HepG2 (cell line): ENCODE measurements at regions not wholly inside any gene's neighbourhood (a gene's known extent, or its start where the extent isn't known, plus 50 kb on each side); places are given as distances from the start of the nearest gene placed in this dataset.

Source experiments
- ATAC-seq: fragments of 200-7000 bp; cut with Tn5 transposase; 3 replicates; pipeline ENCODE4 v1.9.1; 2020; ENCODE audit warnings: mild to moderate bottlenecking, moderate library complexity
- BruUV-seq: library from RNA; stranded (reverse); fragments of 400-500 nt; replicated peaks from 2 replicates; lab custom pipeline; 2021; lab: Mats Ljungman, UMichigan
- CTCF ChIA-PET: fragments of 300-600 bp; formaldehyde crosslinking; extraction: SDS; loops from one replicate; lab custom pipeline; 2021; ENCODE audit warnings: low total read pairs, inconsistent platforms, low intra/inter-chr PET ratio; lab: Yijun Ruan, JAX
- POLR2A ChIA-PET: fragments of 350-600 bp; sonication (Branson Sonifier 250); formaldehyde crosslinking; loops from one replicate; lab custom pipeline; 2020; ENCODE audit warnings: antibody characterized with exemption, inconsistent platforms; lab: Yijun Ruan, JAX
- DNase-seq: peaks from one replicate; pipeline ENCODE4 v3.0.0-alpha.2; 2015; ENCODE audit warnings: low spot score
- FAIRE-seq: peaks from 3 replicates; lab custom pipeline; 2011; peaks lifted over from hg19 to GRCh38; lab: Jason Lieb, UNC
- H2AFZ ChIP-seq: one replicate; pipeline ENCODE4 v1.6.1; 2011; ENCODE audit warnings: low read length, inconsistent platforms
- H3K27ac ChIP-seq: fragments of 300-600 bp; 3 replicates; pipeline ENCODE4 v1.8.0; 2011; ENCODE audit warnings: mixed run types, mild to moderate bottlenecking, mixed read lengths, low read length, inconsistent platforms; ENCODE audit not compliant: insufficient read depth; ENCODE audit errors: extremely low read length
- H3K27me3 ChIP-seq, 2 experiments: fragments of 200-600 bp in 1 of 2; 2 replicates in 1 of 2; 3 replicates in 1 of 2; pipeline versions ENCODE4 v1.6.0 to v1.8.0; 2011; ENCODE audit warnings: low read length in 2 of 2, mild to moderate bottlenecking in 2 of 2, moderate library complexity in 2 of 2, inconsistent platforms in 1 of 2; ENCODE audit not compliant: insufficient read depth in 2 of 2, control insufficient read depth in 1 of 2
- H3K36me3 ChIP-seq, 2 experiments: fragments of 200-600 bp in 1 of 2; replicated peaks in 1 of 2; 2 replicates in 1 of 2; 3 replicates in 1 of 2; pipeline versions ENCODE4 v1.5.1 to v1.8.0; 2011; ENCODE audit warnings: low read length in 2 of 2, inconsistent platforms in 1 of 2; ENCODE audit not compliant: insufficient read depth in 2 of 2, control insufficient read depth in 1 of 2
- H3K4me1 ChIP-seq: 2 replicates; pipeline ENCODE4 v1.5.1; 2012; ENCODE audit warnings: low read length, inconsistent platforms; ENCODE audit not compliant: insufficient read depth
- H3K4me2 ChIP-seq: 2 replicates; pipeline ENCODE4 v1.6.0; 2011; ENCODE audit warnings: low read depth, low read length, inconsistent platforms
- H3K4me3 ChIP-seq, 3 experiments: fragments of 200-600 bp in 1 of 3; sonication (generic), shearing (Covaris generic) in 1 of 3; replicated peaks in 1 of 3; 2 replicates each; pipeline ENCODE4 v1.5.1; 2011 to 2016; ENCODE audit warnings: low read length in 3 of 3, inconsistent platforms in 2 of 3, low read depth in 2 of 3, mild to moderate bottlenecking in 2 of 3, control low read depth in 1 of 3, mixed read lengths in 1 of 3; ENCODE audit not compliant: insufficient read depth in 1 of 3
- H3K79me2 ChIP-seq: one replicate; pipeline ENCODE4 v1.6.1; 2011; ENCODE audit warnings: low read length, inconsistent platforms; ENCODE audit not compliant: insufficient read depth
- H3K9ac ChIP-seq: 2 replicates; pipeline ENCODE4 v1.6.0; 2011; ENCODE audit warnings: mild to moderate bottlenecking, low read depth, low read length, inconsistent platforms; ENCODE audit not compliant: insufficient read depth
- H3K9me3 ChIP-seq: 2 replicates; pipeline ENCODE4 v1.5.1; 2012; ENCODE audit warnings: mild to moderate bottlenecking, low read length
- H4K20me1 ChIP-seq: 2 replicates; pipeline ENCODE4 v1.6.0; 2011; ENCODE audit warnings: inconsistent platforms, mild to moderate bottlenecking, low read length, moderate library complexity; ENCODE audit not compliant: insufficient read depth
- ASH2L ChIP-seq: fragments of 300-600, 200-600 bp; sonication (generic); IDR thresholded peaks from 2 replicates; pipeline ENCODE4 v1.7.0; 2017; ENCODE audit warnings: low read depth, mild to moderate bottlenecking, moderate library complexity, mixed read lengths, low read length; ENCODE audit not compliant: insufficient read length
- ELF4 ChIP-seq: sonication (generic); formaldehyde crosslinking; IDR thresholded peaks from 2 replicates; pipeline ENCODE4 v1.5.0; 2020; ENCODE audit warnings: missing genetic modification reagents, mild to moderate bottlenecking, moderate library complexity, borderline replicate concordance
- ERF ChIP-seq: IDR thresholded peaks from 2 replicates; pipeline ENCODE4 v1.6.1; 2018; ENCODE audit warnings: missing biosample characterization, missing genetic modification reagents
- HMGA1 ChIP-seq: sonication (generic); formaldehyde crosslinking; conservative IDR thresholded peaks from 2 replicates; pipeline ENCODE4 v1.4.0; 2020; ENCODE audit warnings: missing genetic modification reagents
- RAD21 ChIP-seq: fragments of 450-650 bp; formaldehyde crosslinking; IDR thresholded peaks from 2 replicates; pipeline ENCODE4 v1.5.0; 2020; ENCODE audit warnings: mild to moderate bottlenecking
- SRY ChIP-seq: sonication (generic); formaldehyde crosslinking; IDR thresholded peaks from 2 replicates; pipeline ENCODE4 v1.8.0; 2022; ENCODE audit warnings: mild to moderate bottlenecking, missing genetic modification reagents
- TOE1 ChIP-seq: sonication (generic); formaldehyde crosslinking; IDR thresholded peaks from 2 replicates; pipeline ENCODE4 v1.4.0; 2020; ENCODE audit warnings: mild to moderate bottlenecking, missing genetic modification reagents
- ZNF317 ChIP-seq: sonication (generic); formaldehyde crosslinking; IDR thresholded peaks from 2 replicates; pipeline ENCODE4 v1.5.0; 2020; ENCODE audit warnings: mild to moderate bottlenecking, missing genetic modification reagents
- ZNF460 ChIP-seq: sonication (generic); formaldehyde crosslinking; IDR thresholded peaks from 2 replicates; pipeline ENCODE4 v1.5.1; 2020; ENCODE audit warnings: missing genetic modification reagents, mild to moderate bottlenecking, borderline replicate concordance
- ZNF83 ChIP-seq: sonication (generic); formaldehyde crosslinking; IDR thresholded peaks from 2 replicates; pipeline ENCODE4 v1.4.0; 2020; ENCODE audit warnings: missing genetic modification reagents, mild to moderate bottlenecking, borderline replicate concordance
- WGBS: methylation state at CpG from one replicate; pipeline ENCODE4 v1.1.6; 2017; ENCODE audit warnings: low lambda C conversion rate; 5-methylcytosine and 5-hydroxymethylcytosine counted together
- in situ Hi-C: cut with HindIII; loops from 2 replicates; pipeline ENCODE4 v1.10.0; 2017; ENCODE audit warnings: low pct_unique_long_range_greater_than_20kb; ENCODE audit not compliant: extremely low pct_ligation_motif_present
- intact Hi-C: fragments of 100-400 bp; cut with micrococcal nuclease; formaldehyde crosslinking; loops from one replicate; pipeline ENCODE4 v1.10.0; 2022; ENCODE audit not compliant: unreplicated experiment
- TF ChIP-seq, protein P1 (sequence below): sonication (generic); formaldehyde crosslinking; IDR thresholded peaks from 2 replicates; pipeline ENCODE4 v1.8.1; 2023; ENCODE audit warnings: missing genetic modification reagents, mild to moderate bottlenecking, borderline replicate concordance
- TF ChIP-seq, protein P2 (sequence below): sonication (generic); formaldehyde crosslinking; IDR thresholded peaks from 2 replicates; pipeline ENCODE4 v1.4.0; 2020; ENCODE audit warnings: missing genetic modification reagents
- TF ChIP-seq, protein P3 (sequence below): sonication (generic); formaldehyde crosslinking; IDR thresholded peaks from 2 replicates; pipeline ENCODE4 v1.5.1; 2020; ENCODE audit warnings: missing genetic modification reagents, mild to moderate bottlenecking, borderline replicate concordance

DNA sequence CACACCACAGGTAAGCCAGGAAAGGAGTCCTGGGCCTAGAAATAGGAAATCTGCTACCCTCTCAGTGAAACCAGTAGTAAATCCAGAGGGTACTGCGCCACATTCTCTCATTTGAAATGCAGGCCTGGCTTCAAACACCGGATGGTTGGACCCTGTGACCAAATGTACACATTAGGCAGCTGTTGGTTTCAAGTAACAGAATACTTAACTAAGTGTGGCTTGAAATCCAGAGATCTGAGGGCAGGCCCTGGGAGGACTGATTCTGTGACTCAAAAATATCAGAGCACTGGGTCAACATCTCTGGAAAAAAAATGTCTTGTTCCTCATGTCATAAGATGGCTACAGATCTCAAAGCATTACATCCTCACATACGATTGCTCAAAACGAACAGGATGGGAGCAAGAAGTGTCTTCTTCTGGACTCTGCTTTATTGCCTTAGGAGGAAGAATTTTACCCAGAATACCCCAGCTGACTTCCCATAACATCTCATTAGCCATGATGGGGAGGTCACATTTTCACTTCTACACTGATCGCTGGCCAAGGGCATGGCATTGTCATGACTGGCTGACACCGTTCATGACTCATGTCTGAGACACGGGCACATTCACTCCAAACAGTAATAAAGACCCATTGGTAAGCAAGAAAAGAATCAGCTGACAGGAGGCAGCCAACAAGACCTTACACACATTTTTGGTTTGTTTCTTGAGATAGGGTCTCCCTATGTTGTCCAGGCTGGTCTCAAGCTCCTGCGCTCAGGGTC is 166.0 kb downstream of the ARRDC4 start:
- no peak for TF ChIP-seq SRY (CRISPR knock-in tag)
- TF ChIP-seq ELF4 (CRISPR knock-in tag) = no peak
- TF ChIP-seq HMGA1 (CRISPR knock-in tag) = no peak
- TF ChIP-seq ERF (CRISPR knock-in tag) = no peak
- TF ChIP-seq, protein P1, sequence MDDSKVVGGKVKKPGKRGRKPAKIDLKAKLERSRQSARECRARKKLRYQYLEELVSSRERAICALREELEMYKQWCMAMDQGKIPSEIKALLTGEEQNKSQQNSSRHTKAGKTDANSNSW (CRISPR knock-in tag) = no peak
- TF ChIP-seq TOE1 = no peak
- H3K36me3 ChIP-seq = no peaks in the 10 kb centered on the region
- H3K27ac ChIP-seq = no peak overlapping the region
- FAIRE-seq = no peak
- no peaks in the 10 kb centered on the region for H3K79me2 ChIP-seq
- peaks cover 0 to 6% of the 10 kb centered on the region in 2 experiments; a peak in 1 of 5 replicates for H3K27me3 ChIP-seq
- in situ Hi-C loops (no loop called here), intact Hi-C loops (no loop called here)
- CTCF ChIA-PET = no interaction called here
- H3K4me1 ChIP-seq = no peaks in the 10 kb centered on the region
- no TSS peak for BruUV-seq
- DNase-seq = no peak
- no peaks in the 10 kb centered on the region for H3K9me3 ChIP-seq
- H3K4me2 ChIP-seq = no peak overlapping the region
- ATAC-seq = no peak
- H2AFZ ChIP-seq = no peak overlapping the region
- 14% methylated on average over 8 of the region's 8 CpGs for WGBS
- no peaks in the 10 kb centered on the region for H4K20me1 ChIP-seq
- no peak overlapping the region for H3K4me3 ChIP-seq
- H3K9ac ChIP-seq = no peak overlapping the region
- POLR2A ChIA-PET = no interaction called here

DNA sequence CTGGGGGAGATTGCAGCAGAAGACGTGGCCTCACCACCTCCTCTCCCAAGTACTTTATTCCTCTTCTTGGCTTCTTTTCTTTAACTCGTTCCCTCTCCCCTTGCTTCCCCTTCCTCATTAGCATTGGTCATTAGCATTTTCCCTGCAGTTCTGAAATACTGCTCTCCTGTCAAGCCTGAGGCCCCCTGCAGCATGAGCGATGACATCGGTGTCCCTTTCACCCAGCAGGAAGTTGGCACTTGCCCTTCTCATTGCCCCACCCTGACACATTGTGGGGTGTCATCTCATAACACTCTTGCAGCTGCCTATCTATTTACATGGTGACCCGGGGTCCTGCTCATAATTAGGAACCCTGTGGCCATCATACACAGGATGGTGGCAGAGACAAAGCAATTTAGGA is 167.1 kb downstream of the ARRDC4 start:
- H3K4me1 ChIP-seq = no peaks in the 10 kb centered on the region
- BruUV-seq = no TSS peak
- H4K20me1 ChIP-seq = no peaks in the 10 kb centered on the region
- H3K9ac ChIP-seq = no peak overlapping the region
- in situ Hi-C loops (no loop called here), intact Hi-C loops (no loop called here)
- peaks cover 0 to 3% of the 10 kb centered on the region in 2 experiments; a peak in 1 of 5 replicates for H3K27me3 ChIP-seq
- H3K79me2 ChIP-seq = no peaks in the 10 kb centered on the region
- CTCF ChIA-PET = no interaction called here
- FAIRE-seq = no peak
- no peaks in the 10 kb centered on the region for H3K36me3 ChIP-seq
- H3K4me2 ChIP-seq = no peak overlapping the region
- H3K27ac ChIP-seq = no peak overlapping the region
- no peaks in the 10 kb centered on the region for H3K9me3 ChIP-seq
- H3K4me3 ChIP-seq = no peak overlapping the region
- ATAC-seq = no peak
- WGBS = 35% methylated on average over 5 of the region's 5 CpGs
- POLR2A ChIA-PET = no interaction called here
- no peak for DNase-seq
- H2AFZ ChIP-seq = no peak overlapping the region
- TF ChIP-seq, protein P2, sequence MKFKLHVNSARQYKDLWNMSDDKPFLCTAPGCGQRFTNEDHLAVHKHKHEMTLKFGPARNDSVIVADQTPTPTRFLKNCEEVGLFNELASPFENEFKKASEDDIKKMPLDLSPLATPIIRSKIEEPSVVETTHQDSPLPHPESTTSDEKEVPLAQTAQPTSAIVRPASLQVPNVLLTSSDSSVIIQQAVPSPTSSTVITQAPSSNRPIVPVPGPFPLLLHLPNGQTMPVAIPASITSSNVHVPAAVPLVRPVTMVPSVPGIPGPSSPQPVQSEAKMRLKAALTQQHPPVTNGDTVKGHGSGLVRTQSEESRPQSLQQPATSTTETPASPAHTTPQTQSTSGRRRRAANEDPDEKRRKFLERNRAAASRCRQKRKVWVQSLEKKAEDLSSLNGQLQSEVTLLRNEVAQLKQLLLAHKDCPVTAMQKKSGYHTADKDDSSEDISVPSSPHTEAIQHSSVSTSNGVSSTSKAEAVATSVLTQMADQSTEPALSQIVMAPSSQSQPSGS (CRISPR knock-in tag) = no peak
- TF ChIP-seq, protein P3, sequence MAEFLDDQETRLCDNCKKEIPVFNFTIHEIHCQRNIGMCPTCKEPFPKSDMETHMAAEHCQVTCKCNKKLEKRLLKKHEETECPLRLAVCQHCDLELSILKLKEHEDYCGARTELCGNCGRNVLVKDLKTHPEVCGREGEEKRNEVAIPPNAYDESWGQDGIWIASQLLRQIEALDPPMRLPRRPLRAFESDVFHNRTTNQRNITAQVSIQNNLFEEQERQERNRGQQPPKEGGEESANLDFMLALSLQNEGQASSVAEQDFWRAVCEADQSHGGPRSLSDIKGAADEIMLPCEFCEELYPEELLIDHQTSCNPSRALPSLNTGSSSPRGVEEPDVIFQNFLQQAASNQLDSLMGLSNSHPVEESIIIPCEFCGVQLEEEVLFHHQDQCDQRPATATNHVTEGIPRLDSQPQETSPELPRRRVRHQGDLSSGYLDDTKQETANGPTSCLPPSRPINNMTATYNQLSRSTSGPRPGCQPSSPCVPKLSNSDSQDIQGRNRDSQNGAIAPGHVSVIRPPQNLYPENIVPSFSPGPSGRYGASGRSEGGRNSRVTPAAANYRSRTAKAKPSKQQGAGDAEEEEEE = no peak
- no peak for TF ChIP-seq ZNF83
- TF ChIP-seq RAD21 = no peak
- TF ChIP-seq ZNF317 = no peak
- TF ChIP-seq ZNF460 = no peak
- TF ChIP-seq ASH2L = no peak
